HG02943 (cell line): ENCODE measurements at regions not wholly inside any gene's neighbourhood (a gene's known extent, or its start where the extent isn't known, plus 50 kb on each side); places are given as distances from the start of the nearest gene placed in this dataset.

ENCODE experiments used
- ATAC-seq: cut with Tn5 transposase; IDR thresholded peaks from one replicate; pipeline ENCODE4 v1.9.1; 2021; ENCODE audit warnings: mild to moderate bottlenecking, low read depth, moderate library complexity; ENCODE audit not compliant: unreplicated experiment

GRCh38 chr11:116240710-116241109, 532.1 kb downstream of the BUD13 start:
- no peak for ATAC-seq

GRCh38 chr11:116239247-116239646, 533.5 kb downstream of the BUD13 start:
- no peak for ATAC-seq

- no peak for ATAC-seq
These were observed 537.7 kb downstream of the BUD13 start for GRCh38 chr11:116234989-116235568.

GRCh38 chr11:116233561-116233960, 539.2 kb downstream of the BUD13 start:
- ATAC-seq: no peak

GRCh38 chr11:116232364-116232828, 540.4 kb downstream of the BUD13 start:
- ATAC-seq: no peak

- ATAC-seq: no peak
These were observed 541.2 kb downstream of the BUD13 start for GRCh38 chr11:116231543-116231942.

GRCh38 chr11:116230438-116230837, 542.3 kb downstream of the BUD13 start:
- ATAC-seq: no peak

GRCh38 chr11:116229236-116229970, 543.4 kb downstream of the BUD13 start:
- ATAC-seq: no peak

GRCh38 chr11:116226731-116227130, 546.1 kb downstream of the BUD13 start:
- no peak for ATAC-seq

GRCh38 chr11:116225784-116226585, 546.8 kb downstream of the BUD13 start:
- no peak for ATAC-seq

GRCh38 chr11:116225236-116225635, 547.6 kb downstream of the BUD13 start:
- ATAC-seq: no peak

GRCh38 chr11:116224889-116225200, 547.9 kb downstream of the BUD13 start:
- ATAC-seq: no peak

GRCh38 chr11:116224154-116224888, 548.5 kb downstream of the BUD13 start:
- no peak for ATAC-seq

GRCh38 chr11:116221351-116221750, 551.4 kb downstream of the BUD13 start:
- no peak for ATAC-seq

GRCh38 chr11:116219171-116219635, 553.6 kb downstream of the BUD13 start:
- ATAC-seq: no peak

- no peak for ATAC-seq
These were observed 555.3 kb downstream of the BUD13 start for GRCh38 chr11:116217441-116217840.

GRCh38 chr11:116217006-116217405, 555.8 kb downstream of the BUD13 start:
- no peak for ATAC-seq

GRCh38 chr11:116215471-116216113, 557.2 kb downstream of the BUD13 start:
- ATAC-seq: no peak

- ATAC-seq: no peak
These were observed 561.6 kb downstream of the BUD13 start for GRCh38 chr11:116211147-116211546.

GRCh38 chr11:116210663-116211062, 562.1 kb downstream of the BUD13 start:
- no peak for ATAC-seq
